SK-N-SH (cell line): ENCODE measurements at regions not wholly inside any gene's neighbourhood (a gene's known extent, or its start where the extent isn't known, plus 50 kb on each side); places are given as distances from the start of the nearest gene placed in this dataset.
"Not testable (repeated sequence)": the region's sequence is repeated elsewhere in the genome, so short reads cannot be mapped to it uniquely, and the experiment has no call there.

Source experiments
- CTCF ChIA-PET: fragments of 300-600, 350-600 bp; formaldehyde crosslinking; extraction: SDS; loops from one replicate; lab custom pipeline; 2021; lab: Yijun Ruan, JAX
- POLR2A ChIA-PET: fragments of 350-600 bp; sonication (Branson Sonifier 250); formaldehyde crosslinking; extraction: SDS; loops from one replicate; lab custom pipeline; 2020; ENCODE audit warnings: antibody characterized with exemption, inconsistent platforms; lab: Yijun Ruan, JAX
- DNase-seq: peaks from one replicate; pipeline ENCODE4 v3.0.0; 2012
- H2AFZ ChIP-seq: fragments of 200-600 bp; sonication (generic); 2 replicates; pipeline ENCODE4 v1.8.1; 2016; ENCODE audit warnings: antibody characterized with exemption, mild to moderate bottlenecking, low read depth
- H3F3A ChIP-seq: fragments of 200-600 bp; sonication (generic); replicated peaks from 2 replicates; pipeline ENCODE3; 2016; ENCODE audit warnings: antibody characterized with exemption, mild to moderate bottlenecking; ENCODE audit not compliant: insufficient read depth
- H3K27ac ChIP-seq, 2 experiments: fragments of 200-500 bp in 1 of 2; fragments of 200-600 bp in 1 of 2; sonication (Bioruptor generic) in 1 of 2; sonication (generic), shearing (Covaris generic) in 1 of 2; 2 replicates each; pipeline versions ENCODE4 v1.5.1 to v1.6.1; 2014 to 2016; ENCODE audit warnings: low read depth in 2 of 2, inconsistent platforms in 1 of 2, low read length in 1 of 2, mild to moderate bottlenecking in 1 of 2, mixed read lengths in 1 of 2
- H3K27me3 ChIP-seq: fragments of 200-600 bp; sonication (generic), shearing (Covaris generic); 2 replicates; pipeline ENCODE4 v1.6.1; 2016; ENCODE audit warnings: mixed run types; ENCODE audit not compliant: insufficient read depth
- H3K36me3 ChIP-seq, 2 experiments: fragments of 200-500 bp in 1 of 2; fragments of 200-600 bp in 1 of 2; sonication (Bioruptor generic) in 1 of 2; sonication (generic) in 1 of 2; replicated peaks in 1 of 2; 2 replicates each; pipeline versions ENCODE3 to v1.5.1; 2014 to 2016; ENCODE audit warnings: low read length in 1 of 2, mild to moderate bottlenecking in 1 of 2; ENCODE audit not compliant: insufficient read depth in 2 of 2, control insufficient read depth in 1 of 2
- H3K4me1 ChIP-seq, 2 experiments: fragments of 200-500 bp in 1 of 2; fragments of 200-600 bp in 1 of 2; sonication (Bioruptor generic) in 1 of 2; sonication (generic), shearing (Covaris generic) in 1 of 2; 2 replicates each; pipeline versions ENCODE4 v1.5.1 to v1.6.1; 2014 to 2016; ENCODE audit warnings: low read depth in 1 of 2, low read length in 1 of 2, mixed run types in 1 of 2; ENCODE audit not compliant: insufficient read depth in 2 of 2, control insufficient read depth in 1 of 2
- H3K4me2 ChIP-seq: fragments of 200-600 bp; sonication (generic), shearing (Covaris generic); 2 replicates; pipeline ENCODE4 v1.6.1; 2017; ENCODE audit warnings: mixed run types
- H3K4me3 ChIP-seq, 2 experiments: fragments of 200-500 bp in 1 of 2; fragments of 200-600 bp in 1 of 2; sonication (Bioruptor generic) in 1 of 2; sonication (generic), shearing (Covaris generic) in 1 of 2; 2 replicates each; pipeline versions ENCODE4 v1.5.1 to v1.8.1; 2014 to 2016; ENCODE audit warnings: low read depth in 2 of 2, inconsistent platforms in 1 of 2, low read length in 1 of 2, mild to moderate bottlenecking in 1 of 2, mixed read lengths in 1 of 2, moderate library complexity in 1 of 2
- H3K79me2 ChIP-seq: fragments of 200-600 bp; sonication (generic); 2 replicates; pipeline ENCODE4 v1.8.1; 2017; ENCODE audit warnings: mild to moderate bottlenecking; ENCODE audit not compliant: insufficient read depth
- H3K9ac ChIP-seq: fragments of 200-600 bp; sonication (generic); 2 replicates; pipeline ENCODE4 v1.6.1; 2017; ENCODE audit warnings: mixed run types
- H3K9me2 ChIP-seq: fragments of 200-600 bp; sonication (generic); 2 replicates; pipeline ENCODE4 v1.6.1; 2017; ENCODE audit warnings: mixed run types
- H3K9me3 ChIP-seq: fragments of 200-600 bp; sonication (generic); 2 replicates; pipeline ENCODE4 v1.6.1; 2017; ENCODE audit warnings: mixed run types, mild to moderate bottlenecking, moderate library complexity
- H4K20me1 ChIP-seq: fragments of 200-600 bp; sonication (generic); 2 replicates; pipeline ENCODE4 v1.6.1; 2017; ENCODE audit warnings: mild to moderate bottlenecking, mixed run types; ENCODE audit not compliant: insufficient read depth
- ELF1 ChIP-seq: IDR thresholded peaks from 2 replicates; pipeline ENCODE4 v1.4.0; 2012
- EP300 ChIP-seq, 2 experiments: IDR thresholded peaks; 2 replicates each; pipeline versions ENCODE4 v1.4.0 to v1.6.1; 2012; ENCODE audit warnings: borderline replicate concordance in 1 of 2, low read depth in 1 of 2, low read length in 1 of 2
- EZH2phosphoT487 ChIP-seq: fragments of 200-600 bp; sonication (generic); IDR thresholded peaks from 2 replicates; pipeline ENCODE4 v1.6.1; 2017; ENCODE audit warnings: low read depth, mixed run types, mild to moderate bottlenecking, antibody characterized with exemption, moderate library complexity, borderline replicate concordance
- FOXM1 ChIP-seq: IDR thresholded peaks from 2 replicates; pipeline ENCODE4 v1.4.0; 2012; ENCODE audit warnings: low read depth, mild to moderate bottlenecking
- GABPA ChIP-seq: IDR thresholded peaks from 2 replicates; pipeline ENCODE4 v1.4.0; 2012; ENCODE audit warnings: low read depth, mild to moderate bottlenecking
- GATA2 ChIP-seq: sonication (generic); formaldehyde crosslinking; IDR thresholded peaks from 2 replicates; pipeline ENCODE4 v1.5.0; 2020; ENCODE audit warnings: mild to moderate bottlenecking, missing genetic modification reagents
- JUND ChIP-seq: IDR thresholded peaks from 2 replicates; pipeline ENCODE4 v1.4.0; 2012
- MEF2A ChIP-seq: IDR thresholded peaks from 2 replicates; pipeline ENCODE4 v1.4.0; 2012; ENCODE audit warnings: low read depth, borderline replicate concordance
- MXI1 ChIP-seq: IDR thresholded peaks from 2 replicates; pipeline ENCODE4 v1.6.1; 2012; ENCODE audit warnings: mild to moderate bottlenecking, low read depth, low read length, improper control_type of control experiment
- RAD21 ChIP-seq: IDR thresholded peaks from 2 replicates; pipeline ENCODE4 v1.6.1; 2012; ENCODE audit warnings: mild to moderate bottlenecking, low read length
- RCOR1 ChIP-seq: fragments of 150-350 bp; IDR thresholded peaks from 2 replicates; pipeline ENCODE4 v1.6.1; 2017; ENCODE audit warnings: antibody characterized with exemption, low read length
- RXRA ChIP-seq: IDR thresholded peaks from 2 replicates; pipeline ENCODE4 v1.4.0; 2012; ENCODE audit warnings: low read depth, mild to moderate bottlenecking, borderline replicate concordance
- SMC3 ChIP-seq: IDR thresholded peaks from 2 replicates; pipeline ENCODE4 v1.6.1; 2012; ENCODE audit warnings: low read depth, low read length, improper control_type of control experiment
- TAF1 ChIP-seq: IDR thresholded peaks from 2 replicates; pipeline ENCODE4 v1.6.1; 2012; ENCODE audit warnings: low read depth, mild to moderate bottlenecking, low read length, moderate library complexity, borderline replicate concordance
- TCF12 ChIP-seq: IDR thresholded peaks from 2 replicates; pipeline ENCODE4 v1.4.0; 2012
- YY1 ChIP-seq: IDR thresholded peaks from 2 replicates; pipeline ENCODE4 v1.4.0; 2012; ENCODE audit warnings: low read depth, mild to moderate bottlenecking
- WGBS: methylation state at CpG from one replicate; pipeline ENCODE4 v1.1.6; 2017; ENCODE audit warnings: low lambda C conversion rate; 5-methylcytosine and 5-hydroxymethylcytosine counted together
- TF ChIP-seq, protein P1 (sequence below): fragments of 150-350 bp; IDR thresholded peaks from 2 replicates; pipeline ENCODE4 v1.6.1; 2017; ENCODE audit warnings: antibody characterized with exemption, low read length, low read depth, borderline replicate concordance
- TF ChIP-seq, protein P2 (sequence below): IDR thresholded peaks from 2 replicates; pipeline ENCODE4 v1.6.1; 2012; ENCODE audit warnings: mild to moderate bottlenecking, low read depth, low read length, moderate library complexity

DNA sequence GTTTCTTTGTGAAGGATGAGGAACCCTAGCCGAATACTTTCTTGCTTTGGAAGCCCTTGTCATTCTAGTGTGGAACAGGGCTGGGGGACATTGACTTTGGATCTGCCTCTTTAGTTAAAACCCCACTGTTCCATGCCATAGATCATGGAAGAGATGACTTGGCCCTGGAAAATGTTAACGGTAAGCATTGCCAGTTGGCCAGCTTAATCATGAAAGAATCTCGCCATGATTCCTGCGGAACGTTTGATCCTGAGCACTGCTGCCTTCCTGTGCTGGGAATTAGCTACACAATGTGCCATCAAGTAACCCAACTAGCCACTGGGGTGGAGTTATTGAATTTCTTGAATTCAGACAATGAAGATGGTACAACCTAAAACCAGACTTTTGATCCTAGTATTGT is 177.6 kb upstream of the FZD8 start:
- 75% methylated on average over 5 of the region's 5 CpGs for WGBS
- H3K9me2 ChIP-seq: no peaks in the 10 kb centered on the region

DNA sequence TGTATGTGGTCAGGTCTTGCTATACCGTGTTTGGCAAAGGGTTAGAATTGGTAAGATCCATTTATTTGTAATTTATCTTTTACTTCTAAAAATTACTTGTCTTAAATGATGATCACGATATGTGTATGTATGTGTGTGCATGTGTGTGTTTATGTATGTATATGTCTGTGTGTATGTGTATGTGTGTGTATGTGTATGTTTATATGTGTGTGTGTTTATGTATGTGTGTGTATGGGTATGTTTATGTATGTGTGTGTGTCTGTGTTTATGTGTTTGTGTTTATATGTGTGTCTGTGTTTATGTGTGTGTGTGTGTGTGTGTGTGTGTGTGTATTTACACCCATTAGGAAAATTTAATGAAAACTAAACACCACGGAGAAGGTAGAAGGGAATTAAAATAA is 176.9 kb upstream of the FZD8 start:
- no peaks in the 10 kb centered on the region for H4K20me1 ChIP-seq
- no peak overlapping the region for H3K4me2 ChIP-seq
- peaks cover 0 to 5% of the 10 kb centered on the region in 2 experiments; a peak in 1 of 4 replicates for H3K4me1 ChIP-seq
- no peak overlapping the region for H3K9ac ChIP-seq
- no peak for TF ChIP-seq FOXM1
- no peaks in the 10 kb centered on the region for H3K27me3 ChIP-seq
- no peak for DNase-seq
- H3K79me2 ChIP-seq: no peaks in the 10 kb centered on the region
- H3K36me3 ChIP-seq: no peaks in the 10 kb centered on the region
- 55% methylated on average over 3 of the region's 3 CpGs for WGBS
- H3F3A ChIP-seq: no peaks in the 10 kb centered on the region
- CTCF ChIA-PET: no interaction called here
- POLR2A ChIA-PET: no interaction called here
- H2AFZ ChIP-seq: no peak overlapping the region
- H3K4me3 ChIP-seq: no peak overlapping the region
- no peaks in the 10 kb centered on the region for H3K9me2 ChIP-seq
- H3K9me3 ChIP-seq: no peaks in the 10 kb centered on the region
- H3K27ac ChIP-seq: no peak overlapping the region

More for the DNA sequence above, 177.6 kb upstream of the FZD8 start:
- Histone ChIP-seq H3K4me1 (peaks cover 0 to 5% of the 10 kb centered on the region in 2 experiments; a peak in 1 of 4 replicates), H3K27me3 (no peaks in the 10 kb centered on the region), H4K20me1 (no peaks in the 10 kb centered on the region), H3F3A (no peaks in the 10 kb centered on the region), H3K27ac (no peak overlapping the region), H3K36me3 (no peaks in the 10 kb centered on the region), H3K9ac (no peak overlapping the region), H3K9me3 (no peaks in the 10 kb centered on the region), H3K79me2 (no peaks in the 10 kb centered on the region), H2AFZ (no peak overlapping the region), H3K4me3 (no peak overlapping the region), H3K4me2 (no peak overlapping the region)
- POLR2A ChIA-PET: no interaction called here
- DNase-seq: no peak
- TF ChIP-seq EZH2phosphoT487 (no peak), MEF2A (no peak), SMC3 (no peak), RAD21 (no peak), TCF12 (no peak), JUND (no peak), RCOR1 (no peak), GABPA (no peak), TAF1 (no peak), FOXM1 (no peak), EP300 (IDR thresholded peaks at IDR 0.05; ENCODE audit: borderline replicate concordance in 1 of 2, low read depth in 1 of 2, low read length in 1 of 2) (no peak), MXI1 (no peak), YY1 (no peak), RXRA (no peak), GATA2 (CRISPR knock-in tag) (no peak), ELF1 (no peak)
- TF ChIP-seq, protein P1, sequence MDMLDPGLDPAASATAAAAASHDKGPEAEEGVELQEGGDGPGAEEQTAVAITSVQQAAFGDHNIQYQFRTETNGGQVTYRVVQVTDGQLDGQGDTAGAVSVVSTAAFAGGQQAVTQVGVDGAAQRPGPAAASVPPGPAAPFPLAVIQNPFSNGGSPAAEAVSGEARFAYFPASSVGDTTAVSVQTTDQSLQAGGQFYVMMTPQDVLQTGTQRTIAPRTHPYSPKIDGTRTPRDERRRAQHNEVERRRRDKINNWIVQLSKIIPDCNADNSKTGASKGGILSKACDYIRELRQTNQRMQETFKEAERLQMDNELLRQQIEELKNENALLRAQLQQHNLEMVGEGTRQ: no peak
- TF ChIP-seq, protein P2, sequence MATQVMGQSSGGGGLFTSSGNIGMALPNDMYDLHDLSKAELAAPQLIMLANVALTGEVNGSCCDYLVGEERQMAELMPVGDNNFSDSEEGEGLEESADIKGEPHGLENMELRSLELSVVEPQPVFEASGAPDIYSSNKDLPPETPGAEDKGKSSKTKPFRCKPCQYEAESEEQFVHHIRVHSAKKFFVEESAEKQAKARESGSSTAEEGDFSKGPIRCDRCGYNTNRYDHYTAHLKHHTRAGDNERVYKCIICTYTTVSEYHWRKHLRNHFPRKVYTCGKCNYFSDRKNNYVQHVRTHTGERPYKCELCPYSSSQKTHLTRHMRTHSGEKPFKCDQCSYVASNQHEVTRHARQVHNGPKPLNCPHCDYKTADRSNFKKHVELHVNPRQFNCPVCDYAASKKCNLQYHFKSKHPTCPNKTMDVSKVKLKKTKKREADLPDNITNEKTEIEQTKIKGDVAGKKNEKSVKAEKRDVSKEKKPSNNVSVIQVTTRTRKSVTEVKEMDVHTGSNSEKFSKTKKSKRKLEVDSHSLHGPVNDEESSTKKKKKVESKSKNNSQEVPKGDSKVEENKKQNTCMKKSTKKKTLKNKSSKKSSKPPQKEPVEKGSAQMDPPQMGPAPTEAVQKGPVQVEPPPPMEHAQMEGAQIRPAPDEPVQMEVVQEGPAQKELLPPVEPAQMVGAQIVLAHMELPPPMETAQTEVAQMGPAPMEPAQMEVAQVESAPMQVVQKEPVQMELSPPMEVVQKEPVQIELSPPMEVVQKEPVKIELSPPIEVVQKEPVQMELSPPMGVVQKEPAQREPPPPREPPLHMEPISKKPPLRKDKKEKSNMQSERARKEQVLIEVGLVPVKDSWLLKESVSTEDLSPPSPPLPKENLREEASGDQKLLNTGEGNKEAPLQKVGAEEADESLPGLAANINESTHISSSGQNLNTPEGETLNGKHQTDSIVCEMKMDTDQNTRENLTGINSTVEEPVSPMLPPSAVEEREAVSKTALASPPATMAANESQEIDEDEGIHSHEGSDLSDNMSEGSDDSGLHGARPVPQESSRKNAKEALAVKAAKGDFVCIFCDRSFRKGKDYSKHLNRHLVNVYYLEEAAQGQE: no peak
- CTCF ChIA-PET: no interaction called here

DNA sequence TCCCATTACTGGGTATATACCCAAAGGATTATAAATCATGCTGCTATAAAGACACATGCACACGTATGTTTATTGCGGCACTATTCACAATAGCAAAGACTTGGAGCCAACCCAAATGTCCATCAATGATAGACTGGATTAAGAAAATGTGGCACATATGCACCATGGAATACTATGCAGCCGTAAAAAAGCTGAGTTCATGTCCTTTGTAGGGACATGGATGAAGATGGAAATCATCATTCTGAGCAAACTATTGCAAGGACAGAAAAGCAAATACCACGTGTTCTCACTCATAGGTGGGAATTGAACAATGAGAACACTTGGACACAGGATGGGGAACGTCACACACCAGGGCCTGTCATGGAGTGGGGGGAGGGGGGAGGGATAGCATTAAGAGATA is 175.0 kb upstream of the FZD8 start:
- H3F3A ChIP-seq, H3K79me2 ChIP-seq, POLR2A ChIA-PET, H3K27ac ChIP-seq, CTCF ChIA-PET, H2AFZ ChIP-seq, H3K4me1 ChIP-seq, H3K9me2 ChIP-seq, H3K9ac ChIP-seq, H3K27me3 ChIP-seq, DNase-seq, H4K20me1 ChIP-seq, H3K4me2 ChIP-seq, H3K9me3 ChIP-seq, H3K36me3 ChIP-seq, H3K4me3 ChIP-seq: not testable (repeated sequence)
- 35% methylated on average over 3 of the region's 5 CpGs for WGBS
